Fibroblast of lung (primary cell): ENCODE measurements at regions not wholly inside any gene's neighbourhood (a gene's known extent, or its start where the extent isn't known, plus 50 kb on each side); places are given as distances from the start of the nearest gene placed in this dataset.

Experiments
- DNase-seq, 2 donors: peaks; one replicate each; pipeline versions ENCODE4 v3.0.0 to v3.0.0-alpha.2; 2010; ENCODE audit warnings: low read depth in 2 of 2
- H2AFZ ChIP-seq: 2 replicates; pipeline ENCODE4 v1.5.1; 2012; ENCODE audit warnings: low read length, control low read depth, inconsistent platforms
- H3K27ac ChIP-seq: 2 replicates; pipeline ENCODE4 v1.5.1; 2011; ENCODE audit warnings: low read length, control low read depth; ENCODE audit not compliant: insufficient read depth
- H3K27me3 ChIP-seq: 2 replicates; pipeline ENCODE4 v1.5.1; 2011; ENCODE audit warnings: mild to moderate bottlenecking, low read length; ENCODE audit not compliant: control insufficient read depth, insufficient read depth
- H3K36me3 ChIP-seq: 2 replicates; pipeline ENCODE4 v1.5.1; 2011; ENCODE audit warnings: low read length; ENCODE audit not compliant: control insufficient read depth, insufficient read depth
- H3K4me1 ChIP-seq: 2 replicates; pipeline ENCODE4 v1.5.1; 2011; ENCODE audit warnings: low read length; ENCODE audit not compliant: control insufficient read depth, insufficient read depth; ENCODE audit errors: extremely low read depth
- H3K4me2 ChIP-seq: 2 replicates; pipeline ENCODE4 v1.5.1; 2011; ENCODE audit warnings: low read length, control low read depth; ENCODE audit not compliant: insufficient read depth; ENCODE audit errors: extremely low read depth
- H3K4me3 ChIP-seq, 4 experiments: fragments of 200-600 bp in 1 of 4; sonication (generic) in 1 of 4; replicated peaks in 1 of 4; 2 replicates each; pipeline ENCODE4 v1.5.1; 2011 to 2016; ENCODE audit warnings: low read length in 4 of 4, low read depth in 3 of 4, mild to moderate bottlenecking in 3 of 4, control low read depth in 2 of 4, inconsistent platforms in 1 of 4, mixed read lengths in 1 of 4; ENCODE audit not compliant: insufficient read depth in 1 of 4; ENCODE audit errors: control extremely low read depth in 1 of 4
- H3K79me2 ChIP-seq: 2 replicates; pipeline ENCODE4 v1.5.1; 2012; ENCODE audit warnings: mild to moderate bottlenecking, low read length, inconsistent platforms; ENCODE audit not compliant: control insufficient read depth, insufficient read depth
- H3K9ac ChIP-seq: 2 replicates; pipeline ENCODE4 v1.5.1; 2011; ENCODE audit warnings: mild to moderate bottlenecking, low read length, control low read depth; ENCODE audit not compliant: insufficient read depth
- H3K9me3 ChIP-seq: 2 replicates; pipeline ENCODE4 v1.5.1; 2012; ENCODE audit warnings: low read depth, low read length; ENCODE audit not compliant: control insufficient read depth, insufficient read depth
- H4K20me1 ChIP-seq: 2 replicates; pipeline ENCODE4 v1.5.1; 2011; ENCODE audit warnings: low read length; ENCODE audit not compliant: control insufficient read depth, insufficient read depth; ENCODE audit errors: extremely low read depth
- CTCF ChIP-seq, 2 donors: IDR thresholded peaks in 1 of 2; conservative IDR thresholded peaks in 1 of 2; 1 replicate in 1 of 2; 2 replicates in 1 of 2; pipeline ENCODE4 v1.5.1; 2011 to 2012; ENCODE audit warnings: low read length in 2 of 2, control low read depth in 1 of 2, inconsistent platforms in 1 of 2, low read depth in 1 of 2, mild to moderate bottlenecking in 1 of 2
- EZH2 ChIP-seq: IDR thresholded peaks from 2 replicates; pipeline ENCODE4 v1.5.1; 2012; ENCODE audit warnings: low read length, control low read depth, mild to moderate bottlenecking; ENCODE audit errors: missing control alignments

- no peak for TF ChIP-seq CTCF (conservative IDR thresholded peaks at IDR 0.05 in 1 of 2, IDR thresholded peaks at IDR 0.05 in 1 of 2; ENCODE audit: low read depth in 1 of 2, low read length in 2 of 2)
- Histone ChIP-seq H3K4me1 (no peaks in the 10 kb centered on the region), H2AFZ (no peak overlapping the region), H3K79me2 (no peaks in the 10 kb centered on the region), H3K27me3 (no peaks in the 10 kb centered on the region), H4K20me1 (no peaks in the 10 kb centered on the region), H3K4me2 (no peak overlapping the region), H3K9ac (no peak overlapping the region), H3K27ac (no peak overlapping the region), H3K36me3 (no peaks in the 10 kb centered on the region), H3K4me3 (no peak overlapping the region), H3K9me3 (no peaks in the 10 kb centered on the region)
- DNase-seq, result no peak
These were observed 292.3 kb downstream of the CYRIA start for GRCh38 chr2:16373341-16373740.

- H3K4me1 ChIP-seq, result no peaks in the 10 kb centered on the region
- no peak for DNase-seq
- H3K9ac ChIP-seq, result no peak overlapping the region
- no peak overlapping the region for H2AFZ ChIP-seq
- TF ChIP-seq EZH2 (no peak), CTCF (conservative IDR thresholded peaks at IDR 0.05 in 1 of 2, IDR thresholded peaks at IDR 0.05 in 1 of 2; ENCODE audit: low read depth in 1 of 2, low read length in 2 of 2) (no peak)
- no peaks in the 10 kb centered on the region for H3K27me3 ChIP-seq
- no peaks in the 10 kb centered on the region for H3K36me3 ChIP-seq
- no peak overlapping the region for H3K27ac ChIP-seq
- H4K20me1 ChIP-seq, result no peaks in the 10 kb centered on the region
- no peaks in the 10 kb centered on the region for H3K79me2 ChIP-seq
- no peak overlapping the region for H3K4me3 ChIP-seq
- H3K4me2 ChIP-seq, result no peak overlapping the region
- no peaks in the 10 kb centered on the region for H3K9me3 ChIP-seq
These were observed 293.9 kb downstream of the CYRIA start for GRCh38 chr2:16371751-16372150.

GRCh38 chr2:16368951-16369350, 296.7 kb downstream of the CYRIA start:
- TF ChIP-seq EZH2 (no peak), CTCF (conservative IDR thresholded peaks at IDR 0.05 in 1 of 2, IDR thresholded peaks at IDR 0.05 in 1 of 2; ENCODE audit: low read depth in 1 of 2, low read length in 2 of 2) (no peak)
- Histone ChIP-seq H3K36me3 (no peaks in the 10 kb centered on the region), H3K4me1 (no peaks in the 10 kb centered on the region), H2AFZ (no peak overlapping the region), H3K9me3 (no peaks in the 10 kb centered on the region), H3K79me2 (no peaks in the 10 kb centered on the region), H3K27me3 (no peaks in the 10 kb centered on the region), H3K9ac (no peak overlapping the region), H3K4me3 (no peak overlapping the region), H3K27ac (no peak overlapping the region), H3K4me2 (no peak overlapping the region), H4K20me1 (no peaks in the 10 kb centered on the region)
- no peak for DNase-seq
